HEK293 (cell line): ENCODE measurements at regions not wholly inside any gene's neighbourhood (a gene's known extent, or its start where the extent isn't known, plus 50 kb on each side); places are given as distances from the start of the nearest gene placed in this dataset.

Source experiments
- CTCF ChIA-PET: fragments of 350-600 bp; formaldehyde crosslinking; extraction: SDS; loops from one replicate; lab custom pipeline; 2021; ENCODE audit warnings: antibody characterized with exemption; lab: Yijun Ruan, JAX
- POLR2A ChIA-PET: fragments of 300-600 bp; formaldehyde crosslinking; extraction: SDS; loops from one replicate; lab custom pipeline; 2020; ENCODE audit warnings: antibody characterized with exemption, inconsistent platforms; lab: Yijun Ruan, JAX
- H3K27ac ChIP-seq: fragments of 200-500 bp; sonication (Bioruptor generic); 2 replicates; pipeline ENCODE4 v1.5.1; 2014; ENCODE audit warnings: low read depth, low read length, control low read depth, inconsistent platforms; ENCODE audit errors: extremely low read depth
- H3K36me3 ChIP-seq, 2 experiments: fragments of 200-500 bp in 1 of 2; sonication (Bioruptor generic) in 1 of 2; 1 replicate in 1 of 2; 2 replicates in 1 of 2; pipeline ENCODE4 v1.5.1; 2014 to 2017; ENCODE audit warnings: inconsistent platforms in 2 of 2, low read length in 2 of 2; ENCODE audit not compliant: control insufficient read depth in 2 of 2, insufficient read depth in 1 of 2
- H3K4me1 ChIP-seq: fragments of 200-500 bp; sonication (Bioruptor generic); 2 replicates; pipeline ENCODE4 v1.5.1; 2014; ENCODE audit warnings: mild to moderate bottlenecking, low read length, inconsistent platforms; ENCODE audit not compliant: control insufficient read depth, insufficient read depth
- H3K4me3 ChIP-seq: 2 replicates; pipeline ENCODE4 v1.5.1; 2011; ENCODE audit warnings: low read depth, mild to moderate bottlenecking, control low read depth, low read length, moderate library complexity
- H3K9me3 ChIP-seq: fragments of 200-500 bp; sonication (Bioruptor generic); 2 replicates; pipeline ENCODE4 v1.5.1; 2014; ENCODE audit warnings: low read depth, low read length, inconsistent platforms; ENCODE audit not compliant: control insufficient read depth, insufficient read depth
- BCL11A ChIP-seq: fragments of 450-650 bp; formaldehyde crosslinking; IDR thresholded peaks from 2 replicates; pipeline ENCODE4 v1.5.1; 2016; ENCODE audit warnings: low read depth, missing biosample characterization, missing genetic modification characterization
- KLF7 ChIP-seq: fragments of 450-650 bp; formaldehyde crosslinking; IDR thresholded peaks from 2 replicates; pipeline ENCODE4 v1.5.1; 2016; ENCODE audit warnings: missing biosample characterization, missing genetic modification characterization, borderline replicate concordance
- KLF9 ChIP-seq: fragments of 450-650 bp; formaldehyde crosslinking; IDR thresholded peaks from 2 replicates; pipeline ENCODE4 v1.5.1; 2016; ENCODE audit warnings: missing biosample characterization, missing genetic modification characterization, low read depth
- MYNN ChIP-seq: fragments of 450-650 bp; formaldehyde crosslinking; IDR thresholded peaks from 2 replicates; pipeline ENCODE4 v1.5.1; 2016; ENCODE audit warnings: missing biosample characterization, missing genetic modification characterization, borderline replicate concordance
- PRDM2 ChIP-seq: fragments of 450-650 bp; formaldehyde crosslinking; IDR thresholded peaks from 2 replicates; pipeline ENCODE4 v1.5.1; 2016; ENCODE audit warnings: missing biosample characterization, missing genetic modification characterization, borderline replicate concordance
- PRDM4 ChIP-seq: fragments of 450-650 bp; formaldehyde crosslinking; IDR thresholded peaks from 2 replicates; pipeline ENCODE4 v1.5.1; 2017; ENCODE audit warnings: missing biosample characterization, missing genetic modification characterization
- REPIN1 ChIP-seq: fragments of 450-650 bp; formaldehyde crosslinking; IDR thresholded peaks from 2 replicates; pipeline ENCODE4 v1.5.1; 2017; ENCODE audit warnings: missing biosample characterization, missing genetic modification characterization, low read depth
- ZBTB20 ChIP-seq: fragments of 450-650 bp; formaldehyde crosslinking; IDR thresholded peaks from 2 replicates; pipeline ENCODE4 v1.5.1; 2016; ENCODE audit warnings: missing biosample characterization, missing genetic modification characterization
- ZNF121 ChIP-seq: fragments of 450-650 bp; formaldehyde crosslinking; IDR thresholded peaks from 2 replicates; pipeline ENCODE4 v1.5.1; 2016; ENCODE audit warnings: missing biosample characterization, missing genetic modification characterization
- ZNF24 ChIP-seq: fragments of 450-650 bp; formaldehyde crosslinking; IDR thresholded peaks from 2 replicates; pipeline ENCODE4 v1.5.1; 2016; ENCODE audit warnings: missing biosample characterization, missing genetic modification characterization
- ZNF266 ChIP-seq: fragments of 450-650 bp; formaldehyde crosslinking; IDR thresholded peaks from 2 replicates; pipeline ENCODE4 v1.5.1; 2016; ENCODE audit warnings: missing biosample characterization, missing genetic modification characterization, low read depth
- ZNF292 ChIP-seq: fragments of 450-650 bp; formaldehyde crosslinking; IDR thresholded peaks from 2 replicates; pipeline ENCODE4 v1.5.1; 2016; ENCODE audit warnings: low read depth, missing biosample characterization, missing genetic modification characterization, borderline replicate concordance
- ZNF354C ChIP-seq: fragments of 450-650 bp; formaldehyde crosslinking; IDR thresholded peaks from 2 replicates; pipeline ENCODE4 v1.5.1; 2016; ENCODE audit warnings: missing biosample characterization, missing genetic modification characterization, low read depth, borderline replicate concordance
- ZNF366 ChIP-seq: fragments of 450-650 bp; formaldehyde crosslinking; conservative IDR thresholded peaks from 2 replicates; pipeline ENCODE4 v1.5.1; 2016; ENCODE audit warnings: missing biosample characterization, missing genetic modification characterization
- ZNF433 ChIP-seq: fragments of 450-650 bp; formaldehyde crosslinking; IDR thresholded peaks from 2 replicates; pipeline ENCODE4 v1.5.1; 2016; ENCODE audit warnings: missing biosample characterization, missing genetic modification characterization, low read depth
- ZNF48 ChIP-seq: fragments of 450-650 bp; formaldehyde crosslinking; IDR thresholded peaks from 2 replicates; pipeline ENCODE4 v1.5.1; 2016; ENCODE audit warnings: missing biosample characterization, missing genetic modification characterization
- ZNF558 ChIP-seq: fragments of 450-650 bp; formaldehyde crosslinking; IDR thresholded peaks from 2 replicates; pipeline ENCODE4 v1.5.1; 2016; ENCODE audit warnings: missing biosample characterization, missing genetic modification characterization
- ZNF596 ChIP-seq: fragments of 450-650 bp; IDR thresholded peaks from 2 replicates; pipeline ENCODE4 v1.5.0; 2018; ENCODE audit warnings: missing biosample characterization, mild to moderate bottlenecking, missing genetic modification characterization, moderate library complexity
- ZNF639 ChIP-seq: fragments of 450-650 bp; formaldehyde crosslinking; IDR thresholded peaks from 2 replicates; pipeline ENCODE4 v1.5.1; 2016; ENCODE audit warnings: missing biosample characterization, missing genetic modification characterization
- ZNF658 ChIP-seq: fragments of 450-650 bp; formaldehyde crosslinking; IDR thresholded peaks from 2 replicates; pipeline ENCODE4; 2016; ENCODE audit warnings: missing biosample characterization, missing genetic modification characterization
- ZNF843 ChIP-seq: fragments of 450-650 bp; formaldehyde crosslinking; IDR thresholded peaks from 2 replicates; pipeline ENCODE4 v1.5.1; 2016; ENCODE audit warnings: missing biosample characterization, missing genetic modification characterization

- POLR2A ChIA-PET = no interaction called here
- H3K4me3 ChIP-seq = no peak overlapping the region
- CTCF ChIA-PET = no interaction called here
- H3K9me3 ChIP-seq = no peaks in the 10 kb centered on the region
- TF ChIP-seq ZNF48 (no peak), KLF9 (tag by site-specific recombination) (no peak), ZNF433 (tag by site-specific recombination) (no peak), REPIN1 (tag by site-specific recombination) (no peak), PRDM2 (tag by site-specific recombination) (no peak), MYNN (tag by site-specific recombination) (no peak), ZNF658 (tag by site-specific recombination) (no peak), PRDM4 (tag by site-specific recombination) (no peak), ZNF121 (tag by site-specific recombination) (no peak), ZNF558 (no peak), ZNF266 (tag by site-specific recombination) (no peak), ZBTB20 (tag by site-specific recombination) (no peak), ZNF639 (tag by site-specific recombination) (no peak), ZNF354C (tag by site-specific recombination) (no peak), KLF7 (tag by site-specific recombination) (no peak), ZNF292 (tag by site-specific recombination) (no peak), ZNF366 (no peak)
- H3K36me3 ChIP-seq = no peaks in the 10 kb centered on the region
- H3K4me1 ChIP-seq = no peaks in the 10 kb centered on the region
- no peak overlapping the region for H3K27ac ChIP-seq
These were observed 227.1 kb downstream of the HACE1 start for GRCh38 chr6:104632588-104632987.

- ChIA-PET POLR2A (no interaction called here), CTCF (interaction anchor here (0.6 kb wide), 1 partner anchor 10 kb away, joined by 3 read pairs; no protein-coding TSS in a partner anchor)
- Histone ChIP-seq H3K36me3 (no peaks in the 10 kb centered on the region), H3K4me3 (no peak overlapping the region), H3K4me1 (no peaks in the 10 kb centered on the region), H3K27ac (no peak overlapping the region), H3K9me3 (no peaks in the 10 kb centered on the region)
- TF ChIP-seq ZNF596 (tag by site-specific recombination) (no peak), ZNF24 (tag by site-specific recombination) (no peak), KLF9 (tag by site-specific recombination) (no peak), ZNF354C (tag by site-specific recombination) (no peak), ZNF843 (tag by site-specific recombination) (no peak), BCL11A (tag by site-specific recombination) (no peak)
These were observed 228.8 kb downstream of the HACE1 start for GRCh38 chr6:104630955-104631354.
